GM12878 (cell line): ENCODE measurements at regions not wholly inside any gene's neighbourhood (a gene's known extent, or its start where the extent isn't known, plus 50 kb on each side); places are given as distances from the start of the nearest gene placed in this dataset.

Experiments
- ATAC-seq: fragments of 200-7000 bp; cut with Tn5 transposase; 3 replicates; pipeline ENCODE4 v1.9.1; 2020; ENCODE audit warnings: mild to moderate bottlenecking, moderate library complexity
- BruUV-seq: library from RNA; stranded (reverse); fragments of 400-500 nt; replicated peaks from 2 replicates; lab custom pipeline; 2021; lab: Mats Ljungman, UMichigan
- CTCF ChIA-PET: fragments of 300-600 bp; sonication (Branson Sonifier 250); formaldehyde crosslinking; extraction: SDS; loops from one replicate; lab custom pipeline; 2021; ENCODE audit warnings: inconsistent platforms; lab: Yijun Ruan, JAX
- POLR2A ChIA-PET: fragments of 350-600 bp; formaldehyde crosslinking; extraction: SDS; loops from one replicate; lab custom pipeline; 2021; ENCODE audit warnings: inconsistent platforms; lab: Charles Lee
- RAD21 ChIA-PET: fragments of 300-600 bp; sonication (Branson Sonifier 250); formaldehyde crosslinking; loops from one replicate; lab custom pipeline; 2023; ENCODE audit warnings: antibody characterized with exemption; ENCODE audit not compliant: unreplicated experiment; lab: Charles Lee
- SMC1A ChIA-PET: fragments of 300-600 bp; sonication (Branson Sonifier 250); formaldehyde crosslinking; loops from one replicate; lab custom pipeline; 2023; ENCODE audit not compliant: unreplicated experiment, uncharacterized antibody; lab: Charles Lee
- DNase-seq: peaks from one replicate; pipeline ENCODE4 v3.0.0-alpha.2; 2011; ENCODE audit warnings: low read depth, low spot score
- FAIRE-seq: peaks from 3 replicates; lab custom pipeline; 2011; peaks lifted over from hg19 to GRCh38; lab: Jason Lieb, UNC
- H2AFZ ChIP-seq: 2 replicates; pipeline ENCODE4 v1.6.0; 2011; ENCODE audit warnings: low read depth, low read length, control low read depth; ENCODE audit not compliant: control insufficient read depth
- H3K27ac ChIP-seq: 2 replicates; pipeline ENCODE4 v1.5.1; 2011; ENCODE audit warnings: control low read depth; ENCODE audit not compliant: control insufficient read depth, insufficient read depth
- H3K27me3 ChIP-seq, 2 experiments: replicated peaks in 1 of 2; 2 replicates each; pipeline versions ENCODE4 v1.6.0 to v1.6.1; 2011; ENCODE audit warnings: low read length in 1 of 2; ENCODE audit not compliant: control insufficient read depth in 2 of 2, insufficient read depth in 2 of 2
- H3K36me3 ChIP-seq, 2 experiments: 2 replicates each; pipeline ENCODE4 v1.5.1; 2011; ENCODE audit warnings: low read length in 1 of 2; ENCODE audit not compliant: control insufficient read depth in 2 of 2, insufficient read depth in 2 of 2
- H3K4me1 ChIP-seq: 2 replicates; pipeline ENCODE4 v1.6.1; 2011; ENCODE audit warnings: mild to moderate bottlenecking, low read length, moderate library complexity, mixed read lengths; ENCODE audit not compliant: control insufficient read depth, insufficient read depth
- H3K4me2 ChIP-seq: 2 replicates; pipeline ENCODE4 v1.6.0; 2011; ENCODE audit warnings: control low read depth; ENCODE audit not compliant: control insufficient read depth, insufficient read depth
- H3K4me3 ChIP-seq: fragments of 200-600 bp; sonication (generic); 2 replicates; pipeline ENCODE4 v1.5.1; 2016
- H3K79me2 ChIP-seq: 2 replicates; pipeline ENCODE4 v1.6.0; 2011; ENCODE audit warnings: low read length; ENCODE audit not compliant: control insufficient read depth, insufficient read depth
- H3K9ac ChIP-seq: 2 replicates; pipeline ENCODE4 v1.8.0; 2011; ENCODE audit warnings: low read length, control low read depth, mixed read lengths; ENCODE audit not compliant: control insufficient read depth, insufficient read depth
- H3K9me3 ChIP-seq: replicated peaks from 3 replicates; pipeline ENCODE4 v1.5.1; 2011; ENCODE audit warnings: mild to moderate bottlenecking, low read length; ENCODE audit not compliant: control insufficient read depth, insufficient read depth
- H4K20me1 ChIP-seq: 2 replicates; pipeline ENCODE4 v1.6.0; 2011; ENCODE audit not compliant: control insufficient read depth, insufficient read depth
- BHLHE40 ChIP-seq, 2 experiments: fragments of 450-650 bp in 1 of 2; IDR thresholded peaks; 2 replicates each; pipeline ENCODE4 v1.6.1; 2011 to 2017; ENCODE audit warnings: low read depth in 2 of 2, borderline replicate concordance in 1 of 2, improper control_type of control experiment in 1 of 2, low read length in 1 of 2, mild to moderate bottlenecking in 1 of 2
- CBFB ChIP-seq: IDR thresholded peaks from 2 replicates; pipeline ENCODE4 v1.6.1; 2016; ENCODE audit warnings: antibody characterized with exemption, low read depth
- CEBPB ChIP-seq, 2 experiments: fragments of 150-350 bp in 1 of 2; IDR thresholded peaks; 2 replicates each; pipeline ENCODE4 v1.6.1; 2012 to 2014; ENCODE audit warnings: low read depth in 2 of 2, low read length in 2 of 2, borderline replicate concordance in 1 of 2, inconsistent platforms in 1 of 2
- CHD2 ChIP-seq: IDR thresholded peaks from 2 replicates; pipeline ENCODE4 v1.6.1; 2011; ENCODE audit warnings: low read depth, low read length, improper control_type of control experiment, borderline replicate concordance
- CREB1 ChIP-seq: IDR thresholded peaks from 2 replicates; pipeline ENCODE4 v1.6.1; 2012; ENCODE audit warnings: low read depth, mild to moderate bottlenecking, inconsistent platforms
- EZH2 ChIP-seq: IDR thresholded peaks from 2 replicates; pipeline ENCODE4 v1.6.1; 2012; ENCODE audit warnings: low read depth, mild to moderate bottlenecking, control low read depth, inconsistent platforms, low read length, borderline replicate concordance; ENCODE audit not compliant: control insufficient read depth
- JUNB ChIP-seq: IDR thresholded peaks from 2 replicates; pipeline ENCODE4 v1.6.1; 2016; ENCODE audit warnings: antibody characterized with exemption, mild to moderate bottlenecking
- NBN ChIP-seq: fragments of 450-650 bp; IDR thresholded peaks from 2 replicates; pipeline ENCODE4 v1.6.1; 2016
- NFXL1 ChIP-seq: fragments of 450-650 bp; IDR thresholded peaks from 2 replicates; pipeline ENCODE4 v1.6.1; 2017; ENCODE audit warnings: antibody characterized with exemption, mild to moderate bottlenecking, borderline replicate concordance
- POLR2A ChIP-seq: IDR thresholded peaks from 2 replicates; pipeline ENCODE4 v1.6.1; 2011; ENCODE audit warnings: low read depth, mild to moderate bottlenecking, low read length
- POU2F2 ChIP-seq: IDR thresholded peaks from 3 replicates; pipeline ENCODE4 v1.6.1; 2011; ENCODE audit warnings: low read depth, mild to moderate bottlenecking, low read length, borderline replicate concordance
- RCOR1 ChIP-seq: conservative IDR thresholded peaks from 2 replicates; pipeline ENCODE4 v1.6.1; 2012; ENCODE audit warnings: low read depth, low read length, improper control_type of control experiment
- SP1 ChIP-seq: IDR thresholded peaks from one replicate; pipeline ENCODE4 v1.6.1; 2011; ENCODE audit warnings: low read depth, low read length
- TCF7 ChIP-seq: IDR thresholded peaks from 2 replicates; pipeline ENCODE4 v1.6.1; 2014; ENCODE audit warnings: antibody characterized with exemption, borderline replicate concordance
- USF2 ChIP-seq: IDR thresholded peaks from 2 replicates; pipeline ENCODE4 v1.6.1; 2011; ENCODE audit warnings: low read depth, low read length, improper control_type of control experiment, borderline replicate concordance
- ZNF217 ChIP-seq: fragments of 450-650 bp; IDR thresholded peaks from 2 replicates; pipeline ENCODE4 v1.6.1; 2017; ENCODE audit warnings: antibody characterized with exemption, mild to moderate bottlenecking
- WGBS: methylation state at CpG from one replicate; pipeline ENCODE4 v1.1.6; 2016; ENCODE audit warnings: low lambda C conversion rate; ENCODE audit not compliant: insufficient replicate concordance, insufficient coverage; ENCODE audit errors: missing lambda C conversion rate; 5-methylcytosine and 5-hydroxymethylcytosine counted together
- in situ Hi-C: fragments of 300-500 bp; cut with MboI; formaldehyde crosslinking; loops from 9 replicates; pipeline ENCODE4 v1.14.3; 2018; ENCODE audit warnings: mixed read lengths
- intact Hi-C: fragments of 100-400 bp; cut with micrococcal nuclease; formaldehyde crosslinking; loops from one replicate; pipeline ENCODE4 v1.14.2; 2022; ENCODE audit not compliant: unreplicated experiment

DNA sequence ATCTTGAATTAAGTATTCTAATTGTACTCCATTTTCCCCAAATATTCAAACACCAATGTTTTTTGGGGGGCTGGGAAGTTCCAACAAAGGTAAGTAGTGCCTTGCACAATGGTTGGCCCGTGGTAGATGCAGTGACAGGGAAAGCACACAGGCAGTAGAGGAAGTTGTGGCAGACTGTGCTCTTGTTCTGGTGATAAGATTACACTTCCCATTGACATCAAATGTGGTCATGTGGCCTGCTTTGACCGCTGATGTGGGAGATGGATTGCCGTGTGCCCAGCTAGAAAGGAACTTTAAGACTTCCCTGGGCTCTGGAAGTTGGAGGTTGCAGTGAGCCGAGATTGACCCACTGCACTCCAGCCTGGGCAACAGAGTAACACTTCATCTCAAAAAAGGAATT lies 223.8 kb downstream of the VRK1 start:
- ChIA-PET SMC1A (no interaction called here), CTCF (no interaction called here), POLR2A (no interaction called here), RAD21 (no interaction called here)
- no peak for FAIRE-seq
- Histone ChIP-seq H3K4me1 (no peaks in the 10 kb centered on the region), H3K36me3 (no peaks in the 10 kb centered on the region), H2AFZ (no peak overlapping the region), H3K27ac (no peak overlapping the region), H4K20me1 (no peaks in the 10 kb centered on the region), H3K9ac (no peak overlapping the region), H3K9me3 (no peaks in the 10 kb centered on the region; the same call in 2 of the 3 replicates), H3K79me2 (no peaks in the 10 kb centered on the region), H3K4me2 (no peak overlapping the region), H3K4me3 (no peak overlapping the region), H3K27me3 (no peaks in the 10 kb centered on the region)
- WGBS, result 17% methylated on average over 4 of the region's 4 CpGs
- no peak for ATAC-seq
- in situ Hi-C loops (no loop called here), intact Hi-C loops (no loop called here)
- no peak for TF ChIP-seq CHD2
- TF ChIP-seq CEBPB (IDR thresholded peaks at IDR 0.05; ENCODE audit: borderline replicate concordance in 1 of 2, low read depth in 2 of 2, low read length in 2 of 2), result no peak
- no peak for TF ChIP-seq RCOR1
- no peak for TF ChIP-seq CREB1
- no peak for TF ChIP-seq CBFB
- TF ChIP-seq POU2F2, result no peak
- TF ChIP-seq TCF7, result no peak
- TF ChIP-seq EZH2, result no peak
- TF ChIP-seq ZNF217, result no peak
- no peak for TF ChIP-seq BHLHE40 (IDR thresholded peaks at IDR 0.05; ENCODE audit: borderline replicate concordance in 1 of 2, low read depth in 2 of 2, low read length in 1 of 2)
- no peak for TF ChIP-seq JUNB
- TF ChIP-seq POLR2A, result no peak
- no peak for TF ChIP-seq NFXL1
- no peak for TF ChIP-seq NBN
- TF ChIP-seq SP1, result no peak
- TF ChIP-seq USF2, result no peak
- BruUV-seq, result no TSS peak
- no peak for DNase-seq
